H1 (cell line): ENCODE measurements at regions not wholly inside any gene's neighbourhood (a gene's known extent, or its start where the extent isn't known, plus 50 kb on each side); places are given as distances from the start of the nearest gene placed in this dataset.

Experiments
- KDM4A ChIP-seq: IDR thresholded peaks from one replicate; pipeline ENCODE4 v1.7.1; 2012; ENCODE audit warnings: low read depth, mild to moderate bottlenecking, moderate library complexity, low read length, inconsistent platforms; ENCODE audit not compliant: severe bottlenecking
- MAFK ChIP-seq: IDR thresholded peaks from 2 replicates; pipeline ENCODE4 v1.6.1; 2012; ENCODE audit warnings: low read depth, mild to moderate bottlenecking, improper control_type of control experiment, low read length
- RXRA ChIP-seq: IDR thresholded peaks from 2 replicates; pipeline ENCODE4 v1.6.1; 2011; ENCODE audit warnings: low read depth, mild to moderate bottlenecking, low read length, moderate library complexity; ENCODE audit not compliant: insufficient read depth
- SP1 ChIP-seq: IDR thresholded peaks from 2 replicates; pipeline ENCODE4 v1.6.1; 2011; ENCODE audit warnings: low read depth, low read length
- SRF ChIP-seq: IDR thresholded peaks from 2 replicates; pipeline ENCODE4 v1.6.1; 2011; ENCODE audit warnings: mild to moderate bottlenecking, low read depth, low read length, moderate library complexity
- TF ChIP-seq, protein P1 (sequence below), 3 experiments: IDR thresholded peaks; 1 replicate in 2 of 3; 2 replicates in 1 of 3; pipeline versions ENCODE4 v1.5.1 to v1.6.1; 2011; ENCODE audit warnings: low read length in 3 of 3, mild to moderate bottlenecking in 3 of 3, inconsistent platforms in 2 of 3, low read depth in 1 of 3, moderate library complexity in 1 of 3; ENCODE audit not compliant: insufficient read depth in 1 of 3; ENCODE audit errors: control extremely low read depth in 1 of 3

DNA sequence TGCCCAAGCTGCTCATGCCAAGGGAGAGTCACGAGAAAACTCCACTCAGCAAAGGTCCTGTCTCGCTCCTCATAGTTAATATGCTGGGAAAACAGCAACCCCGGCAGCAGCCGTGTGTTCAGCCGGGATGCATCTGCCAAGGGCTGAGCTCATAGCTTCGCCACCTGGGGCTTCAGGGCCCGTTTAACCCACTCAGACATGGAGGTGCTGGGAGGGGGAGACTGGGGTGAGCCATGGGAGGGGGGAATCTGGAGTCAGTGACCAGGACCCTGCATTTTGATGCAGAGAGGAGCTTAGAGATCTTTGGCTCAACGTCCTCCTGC is 283.4 kb downstream of the PTPRU start (continued):
- TF ChIP-seq, protein P1, sequence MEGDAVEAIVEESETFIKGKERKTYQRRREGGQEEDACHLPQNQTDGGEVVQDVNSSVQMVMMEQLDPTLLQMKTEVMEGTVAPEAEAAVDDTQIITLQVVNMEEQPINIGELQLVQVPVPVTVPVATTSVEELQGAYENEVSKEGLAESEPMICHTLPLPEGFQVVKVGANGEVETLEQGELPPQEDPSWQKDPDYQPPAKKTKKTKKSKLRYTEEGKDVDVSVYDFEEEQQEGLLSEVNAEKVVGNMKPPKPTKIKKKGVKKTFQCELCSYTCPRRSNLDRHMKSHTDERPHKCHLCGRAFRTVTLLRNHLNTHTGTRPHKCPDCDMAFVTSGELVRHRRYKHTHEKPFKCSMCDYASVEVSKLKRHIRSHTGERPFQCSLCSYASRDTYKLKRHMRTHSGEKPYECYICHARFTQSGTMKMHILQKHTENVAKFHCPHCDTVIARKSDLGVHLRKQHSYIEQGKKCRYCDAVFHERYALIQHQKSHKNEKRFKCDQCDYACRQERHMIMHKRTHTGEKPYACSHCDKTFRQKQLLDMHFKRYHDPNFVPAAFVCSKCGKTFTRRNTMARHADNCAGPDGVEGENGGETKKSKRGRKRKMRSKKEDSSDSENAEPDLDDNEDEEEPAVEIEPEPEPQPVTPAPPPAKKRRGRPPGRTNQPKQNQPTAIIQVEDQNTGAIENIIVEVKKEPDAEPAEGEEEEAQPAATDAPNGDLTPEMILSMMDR (IDR thresholded peaks at IDR 0.05; ENCODE audit: control extremely low read depth in 1 of 3, insufficient read depth in 1 of 3, low read depth in 1 of 3, low read length in 3 of 3), result no peak
- no peak for TF ChIP-seq RXRA
- no peak for TF ChIP-seq SRF
- no peak for TF ChIP-seq KDM4A
- TF ChIP-seq SP1, result no peak
- TF ChIP-seq MAFK, result no peak
